GM12875 (cell line): ENCODE measurements at regions not wholly inside any gene's neighbourhood (a gene's known extent, or its start where the extent isn't known, plus 50 kb on each side); places are given as distances from the start of the nearest gene placed in this dataset.

Source experiments
- H3K4me3 ChIP-seq: one replicate; pipeline ENCODE4 v1.5.1; 2011; ENCODE audit warnings: low read depth, low read length, control low read depth
- TF ChIP-seq, protein P1 (sequence below): IDR thresholded peaks from 2 replicates; pipeline ENCODE4 v1.5.1; 2011; ENCODE audit warnings: low read depth, mild to moderate bottlenecking, control low read depth, inconsistent platforms, low read length, moderate library complexity, borderline replicate concordance; ENCODE audit not compliant: insufficient read depth

- TF ChIP-seq, protein P1, sequence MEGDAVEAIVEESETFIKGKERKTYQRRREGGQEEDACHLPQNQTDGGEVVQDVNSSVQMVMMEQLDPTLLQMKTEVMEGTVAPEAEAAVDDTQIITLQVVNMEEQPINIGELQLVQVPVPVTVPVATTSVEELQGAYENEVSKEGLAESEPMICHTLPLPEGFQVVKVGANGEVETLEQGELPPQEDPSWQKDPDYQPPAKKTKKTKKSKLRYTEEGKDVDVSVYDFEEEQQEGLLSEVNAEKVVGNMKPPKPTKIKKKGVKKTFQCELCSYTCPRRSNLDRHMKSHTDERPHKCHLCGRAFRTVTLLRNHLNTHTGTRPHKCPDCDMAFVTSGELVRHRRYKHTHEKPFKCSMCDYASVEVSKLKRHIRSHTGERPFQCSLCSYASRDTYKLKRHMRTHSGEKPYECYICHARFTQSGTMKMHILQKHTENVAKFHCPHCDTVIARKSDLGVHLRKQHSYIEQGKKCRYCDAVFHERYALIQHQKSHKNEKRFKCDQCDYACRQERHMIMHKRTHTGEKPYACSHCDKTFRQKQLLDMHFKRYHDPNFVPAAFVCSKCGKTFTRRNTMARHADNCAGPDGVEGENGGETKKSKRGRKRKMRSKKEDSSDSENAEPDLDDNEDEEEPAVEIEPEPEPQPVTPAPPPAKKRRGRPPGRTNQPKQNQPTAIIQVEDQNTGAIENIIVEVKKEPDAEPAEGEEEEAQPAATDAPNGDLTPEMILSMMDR: no peak
- no peak overlapping the region for H3K4me3 ChIP-seq
Measured at GRCh38 chr12:91406920-91407341, 224.3 kb upstream of the DCN start.

DNA sequence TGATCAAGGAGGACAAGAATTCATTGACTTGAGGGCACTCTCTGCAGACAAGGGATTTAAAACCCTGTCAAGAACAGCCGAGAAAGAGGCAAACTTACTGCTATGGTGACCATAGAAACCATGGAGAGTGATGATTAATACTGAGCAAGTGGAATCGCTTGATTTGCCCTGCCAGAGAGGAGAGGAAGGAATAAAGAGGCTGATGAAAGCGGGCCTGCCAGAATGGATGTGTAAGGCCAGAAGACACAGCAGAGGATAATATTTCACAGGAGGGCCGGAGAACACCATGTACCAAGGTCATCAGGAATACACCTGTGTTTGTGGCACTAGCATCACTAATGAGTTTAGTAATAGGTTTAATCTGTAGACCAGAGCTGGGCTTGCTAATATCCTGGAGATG lies 221.8 kb upstream of the DCN start:
- no peak overlapping the region for H3K4me3 ChIP-seq
- TF ChIP-seq, protein P1: no peak

DNA sequence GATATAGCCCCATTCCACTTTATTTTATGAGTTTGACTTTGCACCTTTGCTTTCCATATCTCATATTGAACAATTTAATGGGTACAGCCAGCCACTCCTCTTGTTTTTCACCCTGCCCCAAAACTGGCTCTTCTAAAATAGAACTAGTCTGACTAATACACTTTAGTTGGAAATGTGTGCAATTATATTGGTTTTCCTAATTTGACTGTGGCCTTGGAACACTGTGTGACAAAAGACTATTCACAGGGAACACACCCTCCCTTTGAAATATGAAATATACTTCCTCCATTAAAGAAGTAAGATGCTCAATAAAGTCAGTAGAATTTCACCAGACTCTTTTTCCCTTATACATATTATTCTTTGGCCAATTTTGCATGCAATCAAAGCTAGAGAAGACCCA lies 218.6 kb upstream of the DCN start:
- no peak overlapping the region for H3K4me3 ChIP-seq
- TF ChIP-seq, protein P1: no peak

DNA sequence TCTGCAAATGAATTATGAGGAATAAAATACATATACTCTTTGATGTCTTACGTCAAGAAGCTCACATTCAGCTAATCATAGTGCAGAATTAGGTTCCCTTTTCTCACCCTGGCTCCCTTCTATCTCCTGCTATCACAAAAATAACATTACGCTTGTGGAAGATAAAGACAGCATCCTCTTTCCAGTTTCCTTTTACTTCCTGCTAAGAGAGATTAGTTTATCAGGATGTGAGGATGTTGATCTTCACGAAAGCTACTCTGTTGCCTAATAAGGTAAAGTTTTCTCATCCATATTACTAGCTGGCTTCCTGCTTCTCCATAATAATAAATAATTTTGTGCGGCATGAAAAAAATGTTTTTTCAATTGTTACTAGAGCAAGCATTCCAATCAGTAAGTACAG lies 217.7 kb upstream of the DCN start:
- H3K4me3 ChIP-seq: no peak overlapping the region
- TF ChIP-seq, protein P1: no peak

- TF ChIP-seq, protein P1: no peak
- no peak overlapping the region for H3K4me3 ChIP-seq
Measured at GRCh38 chr12:91397866-91398532, 215.4 kb upstream of the DCN start.

DNA sequence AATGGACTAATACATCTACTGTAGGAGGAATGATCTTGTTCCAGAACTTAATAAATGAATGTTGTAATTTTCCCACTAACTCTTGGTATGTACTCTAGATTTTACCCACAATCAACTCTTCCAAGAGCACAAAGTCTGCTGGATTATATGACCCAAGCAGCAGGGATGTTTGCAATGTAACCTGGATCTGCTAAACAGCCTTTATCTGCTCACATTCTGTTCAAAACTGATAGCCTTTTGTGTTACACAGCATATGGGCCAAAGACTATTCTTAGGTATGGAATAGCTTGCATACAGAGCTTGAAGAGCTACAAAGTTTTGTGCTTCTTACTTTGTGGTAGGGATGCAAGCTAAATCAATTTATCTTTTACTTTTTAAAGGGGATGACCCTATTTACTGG lies 213.7 kb upstream of the DCN start:
- TF ChIP-seq, protein P1: no peak
- no peak overlapping the region for H3K4me3 ChIP-seq

- TF ChIP-seq, protein P1: no peak
- no peak overlapping the region for H3K4me3 ChIP-seq
Measured at GRCh38 chr12:91395628-91396135, 213.1 kb upstream of the DCN start.
